MCF 10A (cell line): ENCODE measurements at regions not wholly inside any gene's neighbourhood (a gene's known extent, or its start where the extent isn't known, plus 50 kb on each side); places are given as distances from the start of the nearest gene placed in this dataset.

Source experiments
- BruUV-seq: library from RNA; stranded (reverse); fragments of 400-500 nt; replicated peaks from 2 replicates; lab custom pipeline; 2021; lab: Mats Ljungman, UMichigan
- CTCF ChIA-PET: fragments of 300-600 bp; sonication (Branson Sonifier 250); formaldehyde crosslinking; extraction: SDS; loops from one replicate; lab custom pipeline; 2021; ENCODE audit warnings: antibody characterized with exemption, inconsistent platforms; lab: Yijun Ruan, JAX
- POLR2A ChIA-PET: fragments of 300-600, 350-650 bp; sonication (Branson Sonifier 250); formaldehyde crosslinking; extraction: SDS; loops from one replicate; lab custom pipeline; 2020; ENCODE audit warnings: antibody characterized with exemption, inconsistent platforms; lab: Yijun Ruan, JAX
- DNase-seq: peaks from one replicate; pipeline ENCODE4 v3.0.0-alpha.2; 2018; ENCODE audit not compliant: unreplicated experiment
- H3K27ac Mint-ChIP-seq: one replicate; pipeline ENCODE4 v1.8.0; 2022; ENCODE audit warnings: mild to moderate bottlenecking, low read depth, mixed read lengths; ENCODE audit not compliant: unreplicated experiment
- H3K27me3 Mint-ChIP-seq: one replicate; pipeline ENCODE4 v1.8.0; 2022; ENCODE audit warnings: mixed read lengths; ENCODE audit not compliant: insufficient read depth, unreplicated experiment
- H3K36me3 Mint-ChIP-seq: one replicate; pipeline ENCODE4 v1.8.0; 2022; ENCODE audit warnings: mild to moderate bottlenecking, moderate library complexity, mixed read lengths; ENCODE audit not compliant: insufficient read depth, unreplicated experiment
- H3K4me1 Mint-ChIP-seq: one replicate; pipeline ENCODE4 v1.8.0; 2022; ENCODE audit warnings: mixed read lengths; ENCODE audit not compliant: insufficient read depth, unreplicated experiment
- H3K4me3 Mint-ChIP-seq: one replicate; pipeline ENCODE4 v1.8.0; 2022; ENCODE audit warnings: mild to moderate bottlenecking, moderate library complexity, mixed read lengths; ENCODE audit not compliant: unreplicated experiment
- H3K9me3 Mint-ChIP-seq: one replicate; pipeline ENCODE4 v1.8.0; 2022; ENCODE audit warnings: mixed read lengths; ENCODE audit not compliant: unreplicated experiment
- CTCF ChIP-seq: fragments of 200-600 bp; IDR thresholded peaks from one replicate; pipeline ENCODE4 v1.8.0; 2022; ENCODE audit warnings: antibody characterized with exemption, mild to moderate bottlenecking; ENCODE audit not compliant: unreplicated experiment
- intact Hi-C: fragments of 100-400 bp; cut with micrococcal nuclease; formaldehyde crosslinking; loops from 2 replicates; pipeline ENCODE4 v1.14.1; 2022

- no peak overlapping the region for H3K27ac Mint-ChIP-seq
- H3K4me1 Mint-ChIP-seq = no peaks in the 10 kb centered on the region
- peaks cover 7% of the 10 kb centered on the region for H3K9me3 Mint-ChIP-seq
- no peak overlapping the region for H3K4me3 Mint-ChIP-seq
- no peaks in the 10 kb centered on the region for H3K36me3 Mint-ChIP-seq
- no TSS peak for BruUV-seq
- POLR2A ChIA-PET = interaction anchor here (0.6 kb wide), 2 partner anchors 29 to 275 kb away, joined by 3 to 4 read pairs; no protein-coding TSS in a partner anchor
- TF ChIP-seq CTCF = no peak
- H3K27me3 Mint-ChIP-seq = peaks cover 12% of the 10 kb centered on the region
- intact Hi-C loops = no loop called here
- CTCF ChIA-PET = interaction anchor here (0.5 to 0.6 kb wide), 2 partner anchors 105 to 829 kb away, joined by 3 to 4 read pairs; no protein-coding TSS in a partner anchor
- no peak for DNase-seq
Observed at GRCh38 chr1:5399771-5400170, 592.5 kb downstream of the NPHP4 start.

- no peaks in the 10 kb centered on the region for H3K4me1 Mint-ChIP-seq
- TF ChIP-seq CTCF = no peak
- ChIA-PET CTCF (no interaction called here), POLR2A (no interaction called here)
- H3K4me3 Mint-ChIP-seq = no peak overlapping the region
- intact Hi-C loops = no loop called here
- no peaks in the 10 kb centered on the region for H3K36me3 Mint-ChIP-seq
- H3K9me3 Mint-ChIP-seq = peaks cover 7% of the 10 kb centered on the region
- no peak for DNase-seq
- H3K27me3 Mint-ChIP-seq = peaks cover 12% of the 10 kb centered on the region
- H3K27ac Mint-ChIP-seq = no peak overlapping the region
- no TSS peak for BruUV-seq
Observed at GRCh38 chr1:5396593-5396992, 595.6 kb downstream of the NPHP4 start.

DNA sequence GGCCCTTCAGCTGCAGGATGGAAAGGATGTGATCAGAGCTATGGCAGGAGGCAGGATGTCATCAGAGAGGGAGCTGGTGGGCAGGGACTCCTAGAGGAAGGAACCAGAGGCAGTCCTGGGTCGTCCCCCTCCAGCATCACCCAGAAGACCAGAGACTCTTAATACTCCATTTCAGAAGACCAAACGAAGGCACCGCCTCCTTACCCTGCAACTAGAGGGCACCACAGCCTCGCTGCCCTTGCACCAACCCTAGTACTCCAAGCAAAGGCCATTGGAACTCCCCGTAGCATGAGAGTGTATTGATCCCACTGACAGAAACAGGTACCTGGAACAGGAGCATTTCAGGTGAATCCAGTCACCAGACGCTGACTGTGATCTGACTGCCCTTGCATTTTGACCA is 598.1 kb downstream of the NPHP4 start:
- H3K36me3 Mint-ChIP-seq = no peaks in the 10 kb centered on the region
- no TSS peak for BruUV-seq
- peaks cover 7% of the 10 kb centered on the region for H3K27me3 Mint-ChIP-seq
- peaks cover 5% of the 10 kb centered on the region for H3K9me3 Mint-ChIP-seq
- ChIA-PET POLR2A (interaction anchor here (1.2 kb wide), 1 partner anchor 29 kb away, joined by 6 read pairs; no protein-coding TSS in a partner anchor), CTCF (interaction anchor here (0.7 to 1.2 kb wide), 2 partner anchors 26 to 121 kb away, joined by 3 read pairs; no protein-coding TSS in a partner anchor)
- H3K4me3 Mint-ChIP-seq = no peak overlapping the region
- peak; percentile 7 for DNase-seq
- no peak for TF ChIP-seq CTCF
- intact Hi-C loops = no loop called here
- H3K27ac Mint-ChIP-seq = no peak overlapping the region
- H3K4me1 Mint-ChIP-seq = peaks cover 2% of the 10 kb centered on the region

- Mint-ChIP-seq H3K4me1 (peaks cover 6% of the 10 kb centered on the region), H3K36me3 (no peaks in the 10 kb centered on the region)
Observed at GRCh38 chr1:5393603-5394002, 598.6 kb downstream of the NPHP4 start.

More at GRCh38 chr1:5393603-5394002, 598.6 kb downstream of the NPHP4 start:
- peaks cover 2% of the 10 kb centered on the region for H3K27me3 Mint-ChIP-seq
- no peak overlapping the region for H3K27ac Mint-ChIP-seq
- H3K4me3 Mint-ChIP-seq = no peak overlapping the region
- CTCF ChIA-PET = interaction anchor here (0.7 kb wide), 1 partner anchor 120 kb away, joined by 3 read pairs; no protein-coding TSS in a partner anchor
- no peak for DNase-seq
- POLR2A ChIA-PET = interaction anchor here (1.2 kb wide), 1 partner anchor 30 kb away, joined by 6 read pairs; no protein-coding TSS in a partner anchor
- no TSS peak for BruUV-seq
- intact Hi-C loops = no loop called here
- no peak for TF ChIP-seq CTCF
- H3K9me3 Mint-ChIP-seq = no peaks in the 10 kb centered on the region
